ENCODE measurements at regions not wholly inside any gene's neighbourhood (a gene's known extent, or its start where the extent isn't known, plus 50 kb on each side); places are given as distances from the start of the nearest gene placed in this dataset.
"Not testable (repeated sequence)": the region's sequence is repeated elsewhere in the genome, so short reads cannot be mapped to it uniquely, and the experiment has no call there.

DNA sequence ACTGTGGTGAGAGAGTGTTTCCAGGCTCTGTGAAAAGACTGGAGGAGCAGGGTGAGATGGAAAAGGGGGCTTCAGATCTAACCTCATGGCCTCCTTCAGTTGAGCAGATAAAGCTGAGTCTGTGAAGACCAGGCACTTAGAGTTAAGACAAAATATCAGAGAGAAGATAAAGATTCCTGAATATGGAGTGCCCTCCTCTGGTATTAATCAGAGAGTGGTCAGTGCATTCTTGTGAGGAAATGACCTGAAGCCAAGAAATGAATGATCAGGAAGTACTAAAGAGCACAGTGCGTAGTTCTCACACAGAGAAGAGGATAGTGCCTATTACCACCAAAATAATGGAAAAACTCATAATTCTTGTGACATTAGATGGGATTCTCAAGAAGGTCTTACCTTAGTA, 1417.0 kb upstream of the ACO1 start:
- no peak for DNase-seq

DNA sequence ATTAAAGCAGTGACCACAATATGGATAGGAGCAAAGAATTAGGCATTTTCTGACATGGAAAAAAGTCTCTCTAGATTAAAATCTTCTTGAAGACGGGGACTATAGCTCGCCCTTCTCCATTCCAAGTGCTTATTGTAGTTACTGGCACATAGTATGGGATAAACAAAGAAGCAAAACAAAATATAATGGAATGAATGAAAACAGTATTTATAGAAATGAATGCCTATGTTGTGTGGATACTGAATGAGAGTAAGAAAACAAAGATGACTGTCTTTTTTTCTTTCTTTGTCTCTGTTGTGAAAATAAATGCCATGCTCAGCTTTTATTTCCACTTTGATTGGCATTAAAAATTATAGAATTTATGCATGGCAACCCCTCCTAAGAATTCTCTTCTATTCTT, 1414.3 kb upstream of the ACO1 start:
- DNase-seq = no peak

DNA sequence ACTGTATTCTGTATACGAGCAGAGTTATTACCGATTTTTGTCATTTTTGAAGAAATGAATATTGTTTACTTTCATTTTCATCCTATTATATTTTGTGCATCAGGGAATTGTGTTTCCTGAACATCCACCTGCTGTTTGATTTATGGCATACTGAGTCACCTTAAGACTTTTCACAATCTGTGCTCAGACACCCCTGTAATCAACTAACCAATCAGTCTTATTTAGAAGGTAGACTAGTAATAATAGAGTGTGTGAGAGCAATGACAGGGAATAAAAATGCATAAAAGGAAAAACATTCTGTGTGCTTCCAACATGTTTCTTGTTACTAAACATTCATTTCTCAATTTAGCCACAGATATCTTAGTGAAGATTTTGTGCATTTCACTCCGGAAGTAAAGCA, 1413.6 kb upstream of the ACO1 start:
- no peak for DNase-seq

DNA sequence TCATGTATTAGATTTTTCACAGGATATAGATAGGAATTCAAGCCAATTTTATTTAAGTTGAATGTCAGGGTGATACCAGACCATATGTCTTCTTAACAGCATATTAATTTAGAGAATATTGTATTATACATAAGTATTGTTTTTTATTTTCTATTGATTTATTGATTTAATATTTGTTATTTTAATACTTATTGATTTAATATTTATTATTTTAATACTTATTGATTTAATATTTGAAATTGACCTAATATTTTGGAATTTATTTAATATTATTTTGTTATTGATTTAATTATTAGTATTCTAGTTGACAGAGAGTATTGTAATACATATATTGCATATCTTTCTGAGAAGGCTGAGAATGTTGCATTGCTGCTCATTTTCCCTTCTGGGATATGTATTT, 1411.8 kb upstream of the ACO1 start:
- no peak for DNase-seq

DNA sequence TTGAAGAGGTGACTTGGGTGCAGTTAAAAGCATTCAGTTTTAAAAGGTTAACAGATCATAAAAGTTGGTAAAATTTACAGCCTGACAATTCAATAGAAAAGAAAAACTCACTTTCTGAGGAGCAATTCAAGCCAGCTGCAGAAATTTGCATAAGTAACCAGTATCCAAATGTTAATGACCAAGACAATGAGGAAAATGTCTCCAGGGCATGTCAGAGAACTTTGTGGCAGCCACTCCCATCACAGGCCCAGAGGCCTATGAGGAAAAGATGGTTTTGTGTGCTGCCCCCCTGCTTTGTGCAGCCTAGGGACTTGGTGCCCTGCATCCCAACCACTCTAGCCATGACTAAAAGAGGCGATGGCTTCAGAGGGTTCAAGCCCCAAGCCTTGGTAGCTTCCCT, 1406.5 kb upstream of the ACO1 start:
- DNase-seq = no peak

DNA sequence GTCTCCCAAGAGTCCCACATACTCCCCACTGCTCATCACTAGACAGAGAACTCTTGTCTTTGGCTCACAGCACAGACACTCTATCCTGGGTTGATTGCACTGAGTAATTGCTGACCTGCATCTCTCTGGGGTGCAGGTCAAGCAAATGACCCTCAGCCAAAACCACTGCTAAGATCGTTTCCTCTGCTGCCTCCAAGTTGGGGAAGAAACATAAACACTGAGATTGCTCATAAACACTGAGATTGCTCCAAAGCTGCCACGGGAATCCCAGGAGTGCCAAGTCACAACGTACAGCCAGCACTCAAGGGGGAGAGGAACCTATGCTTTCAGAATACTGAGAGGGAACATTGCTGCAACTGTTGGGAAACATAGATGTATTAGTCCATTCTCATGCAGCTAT, 1402.1 kb upstream of the ACO1 start:
- DNase-seq = no peak

DNA sequence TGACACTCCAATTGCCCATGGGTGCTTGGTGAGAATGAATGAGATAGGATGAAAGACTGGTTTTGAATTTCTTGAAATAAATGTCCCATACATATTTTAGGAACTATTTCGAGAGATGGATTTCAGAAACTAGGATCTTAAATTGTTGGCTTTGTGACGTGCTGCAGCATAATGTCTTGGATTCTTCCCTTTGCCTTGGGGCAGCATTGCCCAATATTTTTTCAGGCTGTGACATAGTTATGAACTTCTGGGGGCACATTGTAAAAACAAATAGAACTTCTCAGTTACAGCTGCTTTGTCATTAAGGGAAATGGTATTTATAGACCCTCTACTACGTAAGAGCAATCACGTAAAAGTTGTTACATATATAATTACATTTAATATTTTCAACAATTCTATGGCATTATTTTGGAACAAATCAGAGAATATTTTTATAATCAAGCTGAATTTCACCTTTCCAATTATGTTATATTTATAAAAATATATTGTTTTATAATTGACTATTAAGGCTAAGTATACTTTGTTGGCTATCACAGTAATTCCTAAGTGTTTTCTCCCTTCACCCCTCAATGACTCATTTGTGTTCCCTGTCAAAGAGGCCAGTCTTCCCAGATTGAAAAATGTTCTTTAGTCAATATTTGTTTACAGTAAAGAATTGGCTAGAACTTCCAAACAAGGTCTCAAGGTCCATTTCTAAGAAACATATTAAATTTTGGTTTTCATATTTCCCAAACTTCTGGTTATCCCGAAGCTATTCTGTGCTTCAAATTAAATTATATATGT, 1388.3 kb upstream of the ACO1 start:
- no peak for DNase-seq

DNA sequence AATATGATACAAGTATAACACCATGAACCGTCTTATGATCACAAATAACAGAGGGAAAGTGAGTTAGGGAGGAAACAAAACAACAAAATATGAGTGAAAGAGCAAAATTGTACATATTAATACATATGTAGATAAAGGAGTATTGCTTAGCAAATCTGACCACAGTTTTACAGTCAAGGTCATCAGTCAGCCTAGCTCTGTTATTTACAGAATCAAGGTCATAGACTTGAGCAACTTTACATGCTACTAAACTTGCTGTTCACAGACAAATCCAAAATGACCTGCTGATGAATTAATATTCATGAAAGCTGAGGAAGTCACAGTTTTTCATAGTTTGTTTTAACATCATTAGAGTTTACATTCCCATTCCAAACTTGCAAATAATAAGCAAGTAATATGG, 1387.7 kb upstream of the ACO1 start:
- DNase-seq = no peak

DNA sequence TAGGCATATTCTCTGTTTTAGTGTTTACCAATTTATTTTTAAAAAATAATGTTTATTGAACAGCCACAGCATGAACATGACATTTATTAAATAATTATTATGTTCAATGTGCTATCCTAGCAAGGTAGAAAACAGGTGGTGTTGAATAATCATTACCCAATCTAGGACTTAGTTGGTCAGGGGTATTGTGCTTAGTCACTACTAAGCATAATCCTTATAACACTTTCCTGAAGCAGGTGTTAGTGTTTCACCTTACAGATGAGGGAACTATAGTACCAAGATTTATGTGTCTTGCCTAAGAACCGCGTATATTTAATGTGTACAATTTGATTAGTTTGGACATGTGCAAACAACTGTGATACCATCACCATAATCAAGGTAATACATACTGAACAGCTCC, 1387.2 kb upstream of the ACO1 start:
- DNase-seq = no peak

DNA sequence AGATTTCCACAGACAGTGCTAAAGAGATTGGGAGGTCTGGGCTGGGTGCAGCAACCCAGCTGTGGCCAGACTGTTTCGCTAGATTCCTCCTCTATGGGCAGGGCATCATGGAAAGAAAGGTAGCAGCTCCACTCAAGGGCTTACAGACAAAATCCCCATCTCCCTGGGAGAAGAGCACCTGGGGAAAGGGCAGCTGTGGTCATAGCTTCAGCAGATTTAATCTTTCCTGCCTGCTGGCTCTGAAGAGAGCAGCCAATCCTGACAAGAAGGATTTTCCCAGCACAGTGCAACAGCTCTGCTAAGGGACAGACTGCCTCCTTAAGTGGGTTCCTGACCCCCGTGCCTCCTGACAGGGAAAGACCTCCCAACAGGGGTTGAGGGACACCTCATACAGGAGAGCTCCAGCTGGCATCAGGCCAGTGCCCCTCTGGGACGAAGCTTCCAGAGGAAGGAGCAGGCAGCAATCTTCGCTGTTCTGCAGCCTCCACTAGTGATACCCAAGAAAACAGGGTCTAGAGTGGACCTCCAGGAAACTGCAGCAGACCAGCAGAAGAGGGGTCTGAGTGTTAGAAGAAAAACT, 1379.3 kb upstream of the ACO1 start:
- no peak for DNase-seq

DNA sequence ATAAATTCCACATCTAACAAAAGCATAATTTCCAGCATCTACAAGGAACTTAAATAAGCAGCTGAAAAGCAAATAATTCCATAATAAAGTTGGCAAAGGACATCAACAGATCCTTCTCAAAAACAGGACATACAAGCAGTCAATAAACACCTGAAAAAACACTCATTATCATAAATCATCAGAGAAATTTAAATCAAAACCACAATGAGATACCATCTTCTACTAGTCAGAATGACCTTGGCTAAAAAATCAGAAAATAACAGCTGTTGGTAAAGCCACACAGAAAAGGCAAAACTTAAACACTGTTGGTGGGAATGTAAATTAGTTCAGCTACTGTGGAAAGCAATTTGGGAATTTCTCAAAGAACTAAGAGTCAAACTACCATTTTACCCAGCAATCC, 1371.1 kb upstream of the ACO1 start:
- DNase-seq = no peak

DNA sequence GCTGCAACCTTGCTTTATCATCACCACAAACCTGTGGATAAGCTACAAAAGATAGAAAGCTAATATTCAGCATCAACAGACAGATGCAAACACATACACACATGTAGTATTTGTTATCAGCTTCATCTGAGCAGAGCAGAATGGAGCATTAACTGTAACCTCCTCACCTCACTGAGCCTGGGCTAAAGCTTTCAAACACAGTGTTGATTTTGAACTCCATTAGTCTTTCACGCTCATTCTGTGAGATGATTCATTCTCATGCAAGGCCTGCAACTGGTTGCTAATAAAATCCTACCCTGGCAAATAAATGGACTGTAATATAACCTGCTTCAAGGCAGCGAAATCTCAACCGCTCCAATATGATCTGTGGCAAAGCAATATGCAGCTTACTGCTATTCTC, 1360.6 kb upstream of the ACO1 start:
- DNase-seq = no peak

DNA sequence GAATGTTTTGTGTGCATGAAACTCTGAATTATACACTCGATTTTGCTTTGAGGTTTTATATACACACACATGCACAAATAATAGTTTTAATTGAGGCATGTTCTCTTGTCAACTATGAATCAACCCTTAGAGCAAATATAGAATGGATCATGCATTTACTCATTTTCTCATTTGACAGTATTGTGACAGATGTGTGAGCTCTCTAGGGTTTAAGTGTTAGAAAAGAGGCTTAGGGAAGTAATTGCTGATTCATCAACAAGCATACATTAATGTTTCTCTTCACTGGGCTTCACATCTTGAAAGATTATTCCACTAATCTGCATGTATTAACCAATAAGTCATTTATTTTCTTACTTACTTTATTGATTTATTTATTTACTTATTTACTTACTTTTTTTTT, 1356.8 kb upstream of the ACO1 start:
- DNase-seq = no peak

DNA sequence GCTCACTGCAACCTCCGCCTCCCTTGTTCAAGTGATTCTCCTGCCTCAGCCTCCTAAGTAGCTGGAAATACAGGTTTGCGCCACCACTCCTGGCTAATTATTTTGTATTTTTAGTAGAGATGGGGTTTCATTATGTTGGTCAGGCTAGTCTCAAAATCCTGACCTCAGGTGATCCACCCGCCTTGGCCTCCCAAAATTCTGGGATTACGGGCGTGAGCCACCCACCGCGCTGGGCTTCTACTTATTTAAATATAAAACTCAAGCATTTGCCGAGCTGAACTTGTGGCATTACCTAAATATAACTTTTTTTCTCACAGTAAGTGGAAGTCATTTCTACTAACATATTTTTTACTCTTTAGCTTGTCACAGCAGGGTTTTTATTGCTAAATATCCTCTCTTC, 1356.3 kb upstream of the ACO1 start:
- DNase-seq = no peak

DNA sequence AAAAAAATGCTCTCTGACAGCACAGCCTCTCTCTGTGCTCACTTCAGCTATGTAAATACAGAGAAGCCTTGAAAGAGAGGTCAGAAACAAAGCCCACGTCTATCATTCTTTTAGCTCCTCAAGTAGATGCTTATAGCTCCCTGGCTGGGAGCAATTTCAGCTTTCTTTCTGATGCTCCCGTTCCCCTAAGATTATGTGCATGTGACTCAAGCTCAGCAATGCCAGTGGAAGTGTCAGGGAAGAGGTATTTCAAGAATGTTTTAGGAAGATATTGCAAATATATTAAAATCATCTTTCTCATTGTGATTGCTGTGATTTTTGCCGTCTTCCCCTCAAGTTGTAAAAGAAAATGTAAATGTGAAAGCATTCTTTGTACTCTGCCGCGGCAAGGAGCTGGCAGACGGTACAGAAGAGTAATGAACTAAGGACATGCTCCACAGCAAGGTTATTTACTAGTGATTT, 1353.7 kb upstream of the ACO1 start:
- DNase-seq = no peak

DNA sequence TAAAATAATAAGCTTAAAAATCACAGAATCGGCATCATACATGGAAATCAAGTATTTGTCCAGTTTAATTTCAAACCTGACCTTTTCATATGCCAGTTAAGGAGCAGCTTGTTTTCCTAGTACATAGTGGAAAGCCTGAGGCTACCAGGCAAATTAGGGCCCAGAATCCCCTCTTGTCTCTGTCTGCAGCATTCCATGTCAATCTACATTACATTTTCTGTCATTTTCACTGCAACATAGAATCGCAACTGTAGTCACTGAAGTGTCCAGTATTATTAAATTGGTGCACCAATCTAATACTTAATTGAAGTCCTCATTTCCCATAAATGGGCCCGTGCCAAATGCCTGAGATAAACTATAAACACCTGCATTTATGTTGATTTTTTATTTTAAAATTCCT, 1352.2 kb upstream of the ACO1 start:
- DNase-seq = no peak

DNA sequence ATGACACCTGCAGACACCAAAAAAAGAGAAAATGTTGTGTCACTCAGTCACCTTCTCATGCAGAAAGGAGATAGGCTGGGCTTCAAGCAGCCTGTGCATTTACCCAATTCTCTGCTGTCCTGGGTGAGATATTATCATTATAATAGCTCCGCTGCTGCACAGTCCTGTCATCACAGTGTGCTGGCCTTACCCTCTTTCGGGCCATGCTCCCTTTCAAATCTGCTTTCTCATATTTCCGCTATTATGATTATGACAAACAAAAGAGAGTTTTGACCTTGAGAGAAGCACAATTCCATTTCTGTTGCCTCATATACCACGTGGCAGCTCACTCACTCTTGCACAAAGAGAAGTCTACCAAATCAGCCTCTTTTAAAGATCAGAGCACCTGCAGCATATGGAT, 1350.1 kb upstream of the ACO1 start:
- no peak for DNase-seq

DNA sequence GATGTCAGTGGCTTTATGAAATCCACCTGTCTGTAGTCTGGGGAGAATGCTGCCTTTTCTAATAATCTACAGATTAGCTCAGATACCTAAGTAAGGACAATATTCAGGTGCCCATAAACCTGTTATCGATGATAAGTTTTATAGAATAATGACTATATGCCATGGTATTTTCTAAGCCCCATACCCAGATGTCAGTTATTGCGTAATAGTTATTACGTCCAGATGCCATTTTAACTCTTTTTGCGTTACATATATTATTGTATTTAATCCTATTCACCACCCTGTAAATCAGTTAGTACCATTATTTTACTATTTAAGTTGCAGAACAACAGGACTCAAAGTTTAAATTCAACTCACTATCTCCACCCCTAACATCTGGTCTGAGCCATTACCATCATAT, 1343.9 kb upstream of the ACO1 start:
- no peak for DNase-seq

DNA sequence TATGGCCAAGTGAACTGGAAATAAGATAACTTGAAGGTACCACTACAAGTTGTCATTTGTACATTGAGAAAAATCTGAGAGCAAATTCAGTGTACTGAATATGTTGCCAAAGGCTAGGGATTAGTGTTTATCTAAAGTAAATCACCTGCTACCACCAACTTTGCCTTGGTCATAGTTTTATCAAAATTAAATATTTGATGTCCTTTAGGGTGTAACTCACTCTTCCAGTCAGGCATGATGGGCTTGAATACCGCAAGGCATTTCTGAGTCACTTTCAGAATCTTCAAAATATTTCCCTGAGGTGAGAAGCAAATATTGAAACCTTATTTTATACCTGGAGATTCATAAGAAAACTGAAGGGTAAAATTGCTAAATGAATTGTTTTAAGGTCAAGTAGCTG, 1338.6 kb upstream of the ACO1 start:
- no peak for DNase-seq

DNA sequence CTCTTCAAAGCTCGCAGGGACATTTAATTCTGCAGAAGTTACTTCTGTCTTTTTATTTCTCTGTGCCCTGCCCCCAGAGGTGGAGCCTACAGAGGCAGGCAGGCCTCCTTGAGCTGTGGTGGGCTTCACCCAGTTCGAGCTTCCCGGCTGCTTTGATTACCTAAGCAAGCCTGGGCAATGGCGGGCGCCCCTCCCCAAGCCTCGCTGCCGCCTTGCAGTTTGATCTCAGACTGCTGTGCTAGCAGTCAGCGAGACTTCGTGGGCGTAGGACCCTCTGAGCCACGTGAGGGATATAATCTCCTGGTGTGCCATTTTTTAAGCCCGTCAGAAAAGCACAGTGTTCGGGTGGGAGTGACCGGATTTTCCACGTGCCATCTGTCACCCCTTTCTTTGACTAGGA, 1322.9 kb upstream of the ACO1 start:
- not testable (repeated sequence) for DNase-seq

DNA sequence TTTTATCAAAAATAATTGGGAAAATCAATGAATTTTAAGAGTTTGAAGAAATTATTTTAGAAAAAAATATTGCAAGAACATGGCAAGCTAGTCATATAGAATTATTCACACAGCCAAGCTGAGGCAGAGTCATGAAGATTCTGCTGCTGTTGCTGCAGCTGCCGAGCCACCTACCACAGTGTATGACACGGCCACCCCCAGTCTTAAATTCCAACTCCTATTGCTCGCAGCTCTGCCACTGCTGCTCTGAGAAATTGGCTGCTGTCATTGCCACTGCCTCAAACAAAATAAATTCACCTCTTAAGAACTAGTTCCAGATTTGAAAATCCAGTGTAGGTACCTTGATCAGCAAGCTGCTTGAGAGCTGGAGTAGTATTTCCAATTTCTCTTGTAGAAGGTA, 1318.8 kb upstream of the ACO1 start:
- DNase-seq = no peak

DNA sequence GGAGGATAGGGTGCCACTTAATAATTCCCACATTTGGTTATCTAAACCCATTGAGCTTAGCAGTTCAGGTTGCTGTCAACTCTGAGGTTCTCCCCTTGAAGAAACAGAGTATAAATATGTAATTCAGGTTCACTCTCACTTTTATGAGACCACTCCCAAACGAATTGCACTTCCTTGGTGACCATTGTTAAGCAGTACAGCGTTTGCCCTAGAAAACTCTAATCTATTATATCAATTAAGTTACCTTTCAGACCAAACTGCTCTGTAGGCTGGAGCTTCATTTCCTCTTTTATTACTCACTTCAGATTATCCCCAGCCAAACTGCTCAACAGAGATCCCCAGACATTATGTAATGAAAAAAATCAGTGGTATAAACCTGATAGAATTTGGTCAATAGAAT, 1317.0 kb upstream of the ACO1 start:
- DNase-seq = no peak

DNA sequence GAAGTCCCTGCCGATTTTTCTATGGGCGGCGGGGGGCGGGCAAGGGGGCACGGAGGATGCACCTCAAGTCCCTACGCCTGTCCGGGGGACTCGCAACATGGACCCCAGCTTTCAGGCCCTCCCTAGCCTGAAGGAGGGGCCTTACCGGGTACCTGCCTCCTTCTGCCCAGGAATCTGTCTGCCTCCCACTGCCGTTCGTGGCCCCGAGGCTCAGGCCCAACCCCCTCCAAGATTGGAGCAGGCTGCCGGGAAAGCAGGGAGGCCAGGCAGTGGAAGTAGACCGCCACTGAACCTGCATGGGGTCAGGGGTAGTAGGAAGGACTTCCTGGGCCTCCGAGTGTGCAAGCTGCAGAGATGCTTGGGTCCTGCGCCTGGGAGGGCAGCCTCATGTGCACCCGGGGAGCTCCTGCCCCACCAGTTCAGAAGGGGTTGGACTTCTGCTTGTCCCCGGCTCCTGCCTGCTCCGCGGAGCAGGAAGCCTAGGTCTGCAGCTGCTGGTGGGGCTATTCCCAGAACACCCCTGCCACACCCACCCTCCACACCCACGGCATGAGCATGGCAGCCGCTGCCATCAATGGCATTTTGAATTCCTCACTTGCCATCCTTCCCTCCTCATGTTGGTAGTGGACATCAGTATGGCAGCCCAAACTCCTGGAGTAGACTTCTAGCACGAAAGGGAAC, 1312.7 kb upstream of the ACO1 start:
- DNase-seq = no peak

DNA sequence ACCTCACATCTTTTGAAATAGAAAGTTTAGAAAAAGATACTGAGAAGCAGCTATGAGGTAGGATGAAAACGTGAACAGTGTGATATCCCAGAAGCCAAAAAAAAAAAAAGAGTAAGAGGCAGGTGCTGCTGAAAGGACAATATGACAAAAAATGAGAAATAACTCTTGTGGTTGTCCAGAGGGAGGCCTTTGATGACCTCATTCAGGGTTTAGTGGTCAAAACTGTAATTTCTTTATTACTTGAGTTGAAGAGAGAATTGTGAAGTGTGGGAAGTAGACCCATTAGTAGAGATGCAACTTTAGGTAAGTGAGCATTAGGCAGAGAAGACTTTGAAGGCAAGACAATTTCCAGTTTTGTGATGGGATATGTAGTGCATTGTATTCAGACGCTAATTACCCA, 1306.3 kb upstream of the ACO1 start:
- DNase-seq = no peak

DNA sequence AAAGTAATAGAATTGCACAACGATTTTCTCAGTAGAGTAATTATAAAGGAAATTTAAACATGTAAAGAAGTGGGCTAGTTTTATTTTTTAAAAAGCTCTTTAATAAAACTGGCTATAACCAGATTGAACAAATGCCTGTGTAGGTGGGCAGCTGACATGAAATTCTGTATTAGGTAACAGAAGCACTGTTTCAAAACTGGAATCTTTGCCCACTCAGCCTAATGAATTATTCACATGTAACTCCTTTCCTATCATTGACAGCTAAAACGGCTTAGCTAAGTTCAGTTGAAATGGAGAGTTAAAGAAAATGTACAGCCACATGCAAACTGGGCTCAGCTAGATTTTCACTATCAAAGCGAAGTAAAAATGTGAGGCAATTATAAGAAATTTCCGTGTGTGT, 1300.1 kb upstream of the ACO1 start:
- DNase-seq = no peak

All from 8988T (cell line).